ENCODE measurements at regions not wholly inside any gene's neighbourhood (a gene's known extent, or its start where the extent isn't known, plus 50 kb on each side); places are given as distances from the start of the nearest gene placed in this dataset.
A peak's percentile ranks its signal among the peaks of the same experiment; 100 is the strongest.

- TF ChIP-seq JUND (IDR thresholded peaks at IDR 0.05; ENCODE audit: low read depth) = no peak
- no peak for DNase-seq (ENCODE audit: low read depth in 1 of 2, low spot score in 1 of 2)
- in situ Hi-C loops (cut with HindIII; ENCODE audit: low pct_unique_long_range_greater_than_20kb, low sequenced_read_pairs) = no loop called here
Observed at GRCh38 chr2:5751873-5752482, 59.8 kb downstream of the SOX11 start.

GRCh38 chr2:5756272-5756671 lies 64.1 kb downstream of the SOX11 start:
- in situ Hi-C loops (cut with HindIII; ENCODE audit: low pct_unique_long_range_greater_than_20kb, low sequenced_read_pairs) = no loop called here
- DNase-seq (ENCODE audit: low read depth in 1 of 2, low spot score in 1 of 2) = no peak
- no peak for TF ChIP-seq JUND (IDR thresholded peaks at IDR 0.05; ENCODE audit: low read depth)

GRCh38 chr2:5758346-5758745 lies 66.2 kb downstream of the SOX11 start:
- TF ChIP-seq JUND (IDR thresholded peaks at IDR 0.05; ENCODE audit: low read depth) = no peak
- DNase-seq (ENCODE audit: low read depth in 1 of 2, low spot score in 1 of 2) = no peak
- in situ Hi-C loops (cut with HindIII; ENCODE audit: low pct_unique_long_range_greater_than_20kb, low sequenced_read_pairs) = no loop called here

- in situ Hi-C loops (cut with HindIII; ENCODE audit: low pct_unique_long_range_greater_than_20kb, low sequenced_read_pairs) = no loop called here
- TF ChIP-seq JUND (IDR thresholded peaks at IDR 0.05; ENCODE audit: low read depth) = no peak
- no peak for DNase-seq (ENCODE audit: low read depth in 1 of 2, low spot score in 1 of 2)
Observed at GRCh38 chr2:5759949-5760348, 67.8 kb downstream of the SOX11 start.

- TF ChIP-seq JUND (IDR thresholded peaks at IDR 0.05; ENCODE audit: low read depth) = no peak
- in situ Hi-C loops (cut with HindIII; ENCODE audit: low pct_unique_long_range_greater_than_20kb, low sequenced_read_pairs) = no loop called here
- DNase-seq (ENCODE audit: low read depth in 1 of 2, low spot score in 1 of 2) = no peak
Observed at GRCh38 chr2:5763531-5763930, 71.3 kb downstream of the SOX11 start.

GRCh38 chr2:5764041-5764440 lies 71.9 kb downstream of the SOX11 start:
- DNase-seq (ENCODE audit: low read depth in 1 of 2, low spot score in 1 of 2) = no peak
- no peak for TF ChIP-seq JUND (IDR thresholded peaks at IDR 0.05; ENCODE audit: low read depth)
- in situ Hi-C loops (cut with HindIII; ENCODE audit: low pct_unique_long_range_greater_than_20kb, low sequenced_read_pairs) = no loop called here

GRCh38 chr2:5766056-5766455 lies 73.9 kb downstream of the SOX11 start:
- TF ChIP-seq JUND (IDR thresholded peaks at IDR 0.05; ENCODE audit: low read depth) = no peak
- no peak for DNase-seq (ENCODE audit: low read depth in 1 of 2, low spot score in 1 of 2)
- in situ Hi-C loops (cut with HindIII; ENCODE audit: low pct_unique_long_range_greater_than_20kb, low sequenced_read_pairs) = no loop called here

- TF ChIP-seq JUND (IDR thresholded peaks at IDR 0.05; ENCODE audit: low read depth) = no peak
- DNase-seq (ENCODE audit: low read depth in 1 of 2, low spot score in 1 of 2) = no peak
- in situ Hi-C loops (cut with HindIII; ENCODE audit: low pct_unique_long_range_greater_than_20kb, low sequenced_read_pairs) = no loop called here
Observed at GRCh38 chr2:5766561-5766960, 74.4 kb downstream of the SOX11 start.

GRCh38 chr2:5777131-5777535 lies 84.9 kb downstream of the SOX11 start:
- DNase-seq (ENCODE audit: low read depth in 1 of 2, low spot score in 1 of 2) = peak; percentile 4 to 74
- no peak for TF ChIP-seq JUND (IDR thresholded peaks at IDR 0.05; ENCODE audit: low read depth)
- in situ Hi-C loops (cut with HindIII; ENCODE audit: low pct_unique_long_range_greater_than_20kb, low sequenced_read_pairs) = no loop called here

- TF ChIP-seq JUND (IDR thresholded peaks at IDR 0.05; ENCODE audit: low read depth) = no peak
- DNase-seq (ENCODE audit: low read depth in 1 of 2, low spot score in 1 of 2) = no peak
- in situ Hi-C loops (cut with HindIII; ENCODE audit: low pct_unique_long_range_greater_than_20kb, low sequenced_read_pairs) = no loop called here
Observed at GRCh38 chr2:5781679-5782078, 89.5 kb downstream of the SOX11 start.

GRCh38 chr2:5782103-5782502 lies 89.9 kb downstream of the SOX11 start:
- no peak for TF ChIP-seq JUND (IDR thresholded peaks at IDR 0.05; ENCODE audit: low read depth)
- in situ Hi-C loops (cut with HindIII; ENCODE audit: low pct_unique_long_range_greater_than_20kb, low sequenced_read_pairs) = no loop called here
- no peak for DNase-seq (ENCODE audit: low read depth in 1 of 2, low spot score in 1 of 2)

- DNase-seq (ENCODE audit: low read depth in 1 of 2, low spot score in 1 of 2) = no peak
- no peak for TF ChIP-seq JUND (IDR thresholded peaks at IDR 0.05; ENCODE audit: low read depth)
- in situ Hi-C loops (cut with HindIII; ENCODE audit: low pct_unique_long_range_greater_than_20kb, low sequenced_read_pairs) = no loop called here
Observed at GRCh38 chr2:5788447-5788846, 96.3 kb downstream of the SOX11 start.

GRCh38 chr2:5791371-5791770 lies 99.2 kb downstream of the SOX11 start:
- TF ChIP-seq JUND (IDR thresholded peaks at IDR 0.05; ENCODE audit: low read depth) = no peak
- in situ Hi-C loops (cut with HindIII; ENCODE audit: low pct_unique_long_range_greater_than_20kb, low sequenced_read_pairs) = no loop called here
- no peak for DNase-seq (ENCODE audit: low read depth in 1 of 2, low spot score in 1 of 2)

- no peak for TF ChIP-seq JUND (IDR thresholded peaks at IDR 0.05; ENCODE audit: low read depth)
- in situ Hi-C loops (cut with HindIII; ENCODE audit: low pct_unique_long_range_greater_than_20kb, low sequenced_read_pairs) = no loop called here
- no peak for DNase-seq (ENCODE audit: low read depth in 1 of 2, low spot score in 1 of 2)
Observed at GRCh38 chr2:5794012-5794411, 101.8 kb downstream of the SOX11 start.
